Aorta (tissue), 5 donors: ENCODE measurements at regions not wholly inside any gene's neighbourhood (a gene's known extent, or its start where the extent isn't known, plus 50 kb on each side); places are given as distances from the start of the nearest gene placed in this dataset.

ENCODE experiments used
- ATAC-seq: fragments of 200-7000 bp; cut with Tn5 transposase; one replicate; pipeline ENCODE4 v1.9.1; 2022; ENCODE audit warnings: moderate library complexity; ENCODE audit not compliant: low FRiP score
- DNase-seq, 2 donors: peaks; one replicate each; pipeline ENCODE4 v3.0.0-alpha.2; 2020
- H3K27ac ChIP-seq, 2 donors: one replicate each; pipeline ENCODE4 v1.5.1; 2013; ENCODE audit warnings: low read length in 2 of 2, mild to moderate bottlenecking in 2 of 2, moderate library complexity in 2 of 2, control low read depth in 1 of 2, inconsistent platforms in 1 of 2, low read depth in 1 of 2
- H3K27me3 ChIP-seq, 2 donors: one replicate each; pipeline ENCODE4 v1.6.1; 2013; ENCODE audit warnings: control low read depth in 1 of 2, low read length in 1 of 2, mild to moderate bottlenecking in 1 of 2, moderate library complexity in 1 of 2; ENCODE audit not compliant: insufficient read depth in 2 of 2, control insufficient read depth in 1 of 2
- H3K36me3 ChIP-seq, 2 donors: one replicate each; pipeline ENCODE4 v1.6.1; 2013; ENCODE audit warnings: control low read depth in 1 of 2, low read length in 1 of 2, mild to moderate bottlenecking in 1 of 2; ENCODE audit not compliant: insufficient read depth in 2 of 2, control insufficient read depth in 1 of 2
- H3K4me1 ChIP-seq, 2 donors: one replicate each; pipeline ENCODE4 v1.6.1; 2013; ENCODE audit warnings: low read length in 2 of 2, control low read depth in 1 of 2, mild to moderate bottlenecking in 1 of 2, moderate library complexity in 1 of 2; ENCODE audit not compliant: insufficient read depth in 2 of 2, control insufficient read depth in 1 of 2
- H3K4me3 ChIP-seq, 2 donors: one replicate each; pipeline ENCODE4 v1.5.1; 2013; ENCODE audit warnings: low read length in 2 of 2, control low read depth in 1 of 2, mild to moderate bottlenecking in 1 of 2
- H3K9me3 ChIP-seq: one replicate; pipeline ENCODE4 v1.6.1; 2013; ENCODE audit warnings: mild to moderate bottlenecking, low read length; ENCODE audit not compliant: control insufficient read depth
- WGBS, 2 donors: extraction: QIAGEN DNeasy Blood & Tissue Kit; methylation state at CpG; one replicate each; pipeline ENCODE4 v1.1.7; 2013; 5-methylcytosine and 5-hydroxymethylcytosine counted together
- intact Hi-C, 2 donors: fragments of 100-400 bp; cut with DNase I; formaldehyde crosslinking; loops; one replicate each; pipeline versions ENCODE4 v1.14.2 to v1.15.0; 2022
- donor health status: healthy with polysubstance abuse.
- donor health status: Bipolar disorder and iron deficiency.
- donor health status: DM: no; HTN: no; CAD: no.
- donor health status: DM: no; HTN: no; CAD: no.
- donor health status: DM: yes; HTN: yes; CAD: no.

DNA sequence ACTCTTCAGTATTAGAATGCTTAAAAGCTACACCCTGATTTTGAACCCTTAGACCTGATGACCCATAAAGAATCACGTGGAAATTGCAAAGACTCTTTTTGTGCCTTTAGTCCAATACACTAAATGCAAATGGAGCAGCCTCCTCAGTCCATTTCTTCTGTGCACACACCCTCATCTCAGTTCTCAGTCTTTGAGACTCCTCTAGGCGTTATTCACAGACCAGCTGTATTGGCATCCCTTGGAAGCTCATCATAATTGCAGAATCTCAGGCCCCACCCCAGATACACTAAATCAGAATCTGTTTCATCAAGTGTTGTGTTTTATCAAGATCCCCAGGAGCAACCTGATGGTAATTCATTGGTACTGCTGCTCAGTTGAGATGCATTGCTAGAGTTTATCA is 335.0 kb upstream of the ATP5MC3 start:
- H3K27me3 ChIP-seq: no peaks in the 10 kb centered on the region
- no peaks in the 10 kb centered on the region for H3K4me1 ChIP-seq
- DNase-seq (no peak), ATAC-seq (no peak)
- WGBS, 2 donors: 67 to 69% methylated on average over 2 of the region's 2 CpGs
- H3K4me3 ChIP-seq: no peak overlapping the region
- H3K9me3 ChIP-seq: peaks cover 2% of the 10 kb centered on the region
- intact Hi-C loops: no loop called here
- H3K27ac ChIP-seq: no peak overlapping the region
- no peaks in the 10 kb centered on the region for H3K36me3 ChIP-seq

DNA sequence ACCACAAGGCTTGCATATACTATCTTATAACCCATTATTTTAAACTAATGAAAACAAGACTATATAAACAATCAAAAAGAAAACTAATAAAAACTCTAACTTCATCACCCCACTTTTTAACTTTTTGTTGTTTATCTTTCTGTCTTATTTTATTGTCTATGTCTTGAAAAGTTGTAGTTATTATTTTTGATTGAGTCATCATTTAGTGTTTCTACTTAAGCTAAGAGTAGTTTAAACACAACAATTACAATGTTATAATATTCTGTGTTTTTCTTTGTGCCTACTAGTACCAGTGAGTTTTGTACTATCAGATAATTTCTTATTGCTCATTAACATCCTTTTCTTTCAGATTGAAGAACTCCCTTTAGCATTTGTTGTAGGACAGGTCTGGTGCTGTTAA is 318.7 kb upstream of the ATP5MC3 start:
- no peak overlapping the region for H3K27ac ChIP-seq
- ATAC-seq: no peak
- H3K4me3 ChIP-seq: no peak overlapping the region
- peaks cover 8% of the 10 kb centered on the region for H3K9me3 ChIP-seq
- no peaks in the 10 kb centered on the region for H3K36me3 ChIP-seq
- intact Hi-C loops: no loop called here
- no peaks in the 10 kb centered on the region for H3K4me1 ChIP-seq
- no peak for DNase-seq
- no peaks in the 10 kb centered on the region for H3K27me3 ChIP-seq

DNA sequence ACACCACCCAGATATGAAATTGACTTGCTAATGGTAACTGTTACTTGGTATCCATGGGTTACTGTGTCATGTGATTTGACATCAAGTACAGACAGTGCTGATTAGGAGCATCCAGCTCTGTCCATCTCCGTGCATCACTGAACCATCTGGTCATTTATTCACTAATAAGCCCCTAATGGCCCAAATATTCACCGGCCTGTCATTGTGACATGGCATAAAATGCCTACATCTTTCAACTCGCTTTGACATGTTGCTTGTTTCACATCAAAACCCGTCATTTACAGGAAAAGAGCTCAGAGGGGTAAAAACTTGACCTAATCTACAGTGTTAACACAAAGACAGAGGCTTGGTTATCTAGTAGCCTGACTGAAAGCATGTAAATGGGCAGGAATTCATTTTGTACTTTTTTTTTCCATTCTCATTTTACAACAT is 308.9 kb upstream of the ATP5MC3 start:
- ATAC-seq (no peak), DNase-seq (no peak)
- Histone ChIP-seq H3K27ac (no peak overlapping the region), H3K4me3 (no peak overlapping the region), H3K9me3 (no peaks in the 10 kb centered on the region), H3K27me3 (no peaks in the 10 kb centered on the region), H3K36me3 (no peaks in the 10 kb centered on the region), H3K4me1 (no peaks in the 10 kb centered on the region)
- WGBS, 2 donors: 48 to 69% methylated on average over 4 of the region's 4 CpGs
- intact Hi-C loops: no loop called here

DNA sequence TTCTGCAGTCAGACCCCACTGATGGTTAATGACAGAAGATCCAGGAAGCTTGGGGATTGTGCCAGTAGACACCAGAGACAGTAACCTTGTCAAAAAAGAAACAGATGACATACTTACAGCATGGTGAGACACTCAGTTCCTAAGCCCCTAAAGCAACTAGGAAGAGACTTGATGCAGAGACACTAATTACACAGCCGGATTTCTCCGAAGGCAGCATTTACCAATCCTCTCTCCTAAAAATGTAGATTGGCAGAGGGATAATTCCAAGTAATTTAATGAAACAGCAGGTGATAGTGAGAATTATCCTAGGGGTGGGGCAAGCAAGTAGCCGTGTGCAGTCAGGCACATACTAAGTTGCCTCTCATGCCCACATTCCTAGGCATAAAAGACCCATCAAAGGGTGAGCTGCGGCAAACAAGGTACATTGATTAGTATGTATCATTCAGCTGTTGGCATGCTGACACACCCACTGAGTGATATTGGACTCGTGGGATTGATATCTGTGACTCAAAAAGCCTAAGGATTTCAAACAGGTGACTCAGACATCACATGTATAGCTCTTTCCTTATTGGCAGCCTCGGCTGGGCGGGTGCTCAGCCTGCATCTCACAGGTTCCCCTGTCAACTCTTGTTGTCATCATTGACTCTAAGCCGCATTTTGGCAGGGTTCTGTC is 296.7 kb upstream of the ATP5MC3 start:
- Histone ChIP-seq H3K36me3 (no peaks in the 10 kb centered on the region), H3K4me1 (no peaks in the 10 kb centered on the region), H3K4me3 (no peak overlapping the region), H3K27ac (no peak overlapping the region), H3K9me3 (no peaks in the 10 kb centered on the region), H3K27me3 (no peaks in the 10 kb centered on the region)
- DNase-seq: no peak
- 80 to 85% methylated on average over 8 of the region's 8 CpGs for WGBS, 2 donors
- intact Hi-C loops: no loop called here
- no peak for ATAC-seq

DNA sequence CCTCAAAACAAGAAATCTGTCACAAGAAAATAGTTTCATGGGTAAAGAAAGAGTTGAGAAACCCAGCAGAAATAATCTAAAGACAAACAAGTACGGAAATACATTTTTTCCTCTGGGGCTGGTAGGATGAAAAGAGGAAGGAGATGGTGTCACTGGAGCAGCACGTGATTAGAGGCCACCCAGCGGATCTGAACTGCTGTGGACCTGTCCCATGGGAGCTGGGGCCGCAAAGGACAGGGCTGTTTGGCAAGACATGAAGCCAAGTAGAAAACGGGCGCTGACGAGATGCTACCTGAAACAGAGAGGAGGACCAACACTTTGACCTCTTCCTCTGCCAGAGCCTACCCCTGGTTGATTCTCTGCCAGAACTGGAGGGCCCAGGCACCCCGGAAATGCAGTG is 295.4 kb upstream of the ATP5MC3 start:
- no peaks in the 10 kb centered on the region for H3K27me3 ChIP-seq
- H3K9me3 ChIP-seq: no peaks in the 10 kb centered on the region
- DNase-seq (peak in 1 of 2 donors; percentile 54), ATAC-seq (no peak)
- no peak overlapping the region for H3K4me3 ChIP-seq
- intact Hi-C loops: no loop called here
- no peaks in the 10 kb centered on the region for H3K4me1 ChIP-seq
- no peaks in the 10 kb centered on the region for H3K36me3 ChIP-seq
- no peak overlapping the region for H3K27ac ChIP-seq
- 67 to 75% methylated on average over 8 of the region's 8 CpGs for WGBS, 2 donors

DNA sequence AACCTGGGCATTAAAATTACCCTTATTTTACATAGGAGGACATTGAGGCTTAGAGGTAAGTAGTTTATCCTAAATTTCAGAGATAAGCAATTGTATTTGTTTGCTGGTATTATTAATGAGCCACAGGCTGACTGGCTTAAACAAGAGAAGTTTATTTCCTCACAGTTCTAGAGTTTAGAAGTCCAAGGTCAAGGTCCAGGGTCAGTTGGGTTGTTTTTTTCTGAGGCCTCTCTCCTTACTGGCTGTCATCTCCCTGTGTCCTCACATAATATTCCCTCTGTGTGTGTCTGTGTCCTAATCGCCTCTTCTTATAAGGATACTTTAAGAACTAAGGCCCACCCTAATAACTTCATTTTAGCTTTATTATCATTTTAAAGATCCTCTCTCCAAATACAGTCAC is 294.9 kb upstream of the ATP5MC3 start:
- Histone ChIP-seq H3K4me3 (no peak overlapping the region), H3K27ac (no peak overlapping the region), H3K36me3 (no peaks in the 10 kb centered on the region), H3K9me3 (no peaks in the 10 kb centered on the region), H3K4me1 (no peaks in the 10 kb centered on the region), H3K27me3 (no peaks in the 10 kb centered on the region)
- no peak for ATAC-seq
- intact Hi-C loops: no loop called here
- no peak for DNase-seq
- 86 to 96% methylated on average over 1 of the region's 1 CpG for WGBS, 2 donors

DNA sequence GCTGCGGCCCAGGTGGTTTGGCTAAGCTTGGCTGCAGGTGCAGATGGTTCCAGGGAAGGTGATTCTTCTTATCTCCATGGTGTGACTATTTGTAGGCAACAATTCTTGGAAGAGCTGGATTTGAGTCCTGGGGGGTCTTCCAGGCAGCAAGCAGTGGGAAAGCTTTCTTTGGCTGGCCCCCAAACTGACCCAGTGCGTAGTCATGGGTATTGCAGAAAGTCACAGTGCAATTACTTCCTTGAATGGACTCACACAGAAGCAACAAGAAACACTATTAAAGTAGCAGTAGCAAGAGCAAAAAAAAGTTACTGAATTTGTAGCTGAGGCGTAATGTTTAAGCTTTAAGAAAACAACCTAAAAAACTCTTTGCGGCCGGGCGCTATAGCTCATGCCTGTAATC is 293.6 kb upstream of the ATP5MC3 start:
- Histone ChIP-seq H3K9me3 (no peaks in the 10 kb centered on the region), H3K4me3 (no peak overlapping the region), H3K27me3 (no peaks in the 10 kb centered on the region), H3K36me3 (no peaks in the 10 kb centered on the region), H3K4me1 (no peaks in the 10 kb centered on the region), H3K27ac (no peak overlapping the region)
- ATAC-seq (no peak), DNase-seq (no peak)
- intact Hi-C loops: no loop called here
- WGBS, 2 donors: 90 to 96% methylated on average over 6 of the region's 6 CpGs

DNA sequence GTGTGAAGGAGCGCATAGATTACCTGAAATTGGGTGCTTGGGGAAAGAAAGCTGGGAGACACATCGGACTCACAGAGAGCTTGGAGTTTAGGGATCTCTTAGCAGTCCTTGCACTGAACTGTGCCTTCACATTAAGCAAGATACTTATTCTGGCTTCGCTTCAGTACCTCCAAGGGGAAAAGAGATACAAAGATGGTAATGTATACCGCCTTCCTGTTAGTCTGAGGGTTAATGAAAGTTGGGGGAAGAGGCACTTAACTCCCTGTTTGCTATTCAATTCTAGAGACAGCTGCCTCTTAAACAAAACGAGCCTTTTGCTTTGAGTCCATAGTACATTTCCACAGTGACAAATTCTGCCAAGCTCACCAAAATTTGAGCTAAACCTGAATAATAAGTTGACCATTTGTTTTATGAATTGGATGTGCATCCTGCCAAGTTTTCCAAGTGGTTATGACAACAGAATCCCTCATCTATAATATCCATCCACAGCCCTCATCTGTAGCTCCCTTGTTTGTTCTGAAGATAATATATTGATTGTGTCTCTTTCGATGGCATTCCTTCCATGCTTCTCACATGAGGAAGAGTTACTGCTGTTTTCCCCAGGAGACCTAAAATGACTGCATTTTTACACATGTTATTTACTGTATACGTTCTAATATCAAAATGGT is 287.1 kb upstream of the ATP5MC3 start:
- no peak for ATAC-seq
- Histone ChIP-seq H3K4me3 (no peak overlapping the region), H3K27me3 (no peaks in the 10 kb centered on the region), H3K9me3 (no peaks in the 10 kb centered on the region), H3K4me1 (no peaks in the 10 kb centered on the region), H3K36me3 (no peaks in the 10 kb centered on the region), H3K27ac (no peak overlapping the region)
- DNase-seq: no peak
- intact Hi-C loops: no loop called here
- 74 to 83% methylated on average over 7 of the region's 7 CpGs for WGBS, 2 donors

DNA sequence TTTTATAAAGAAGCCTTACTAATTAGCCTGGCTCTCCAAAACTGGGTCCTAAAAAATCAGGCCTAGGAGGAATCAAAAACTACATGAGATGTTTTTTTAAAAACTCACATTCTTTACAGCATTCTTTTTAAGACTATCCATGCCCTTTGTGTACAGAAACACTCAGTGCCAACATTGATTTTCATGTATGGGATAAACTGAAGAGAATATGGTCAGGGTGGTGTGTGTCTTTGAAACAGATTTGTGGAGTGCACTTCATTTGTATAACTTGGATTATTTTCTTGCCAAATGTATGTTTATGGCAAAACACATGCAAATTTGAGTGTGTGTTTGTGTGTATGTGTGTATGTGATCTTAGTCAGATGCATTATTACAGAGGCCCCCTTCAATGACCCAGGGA is 283.6 kb upstream of the ATP5MC3 start:
- Histone ChIP-seq H3K27me3 (no peaks in the 10 kb centered on the region), H3K9me3 (no peaks in the 10 kb centered on the region), H3K36me3 (no peaks in the 10 kb centered on the region), H3K4me1 (no peaks in the 10 kb centered on the region), H3K27ac (no peak overlapping the region), H3K4me3 (no peak overlapping the region)
- intact Hi-C loops: no loop called here
- no peak for ATAC-seq
- DNase-seq: no peak
